ENCODE measurements at regions not wholly inside any gene's neighbourhood (a gene's known extent, or its start where the extent isn't known, plus 50 kb on each side); places are given as distances from the start of the nearest gene placed in this dataset.

DNA sequence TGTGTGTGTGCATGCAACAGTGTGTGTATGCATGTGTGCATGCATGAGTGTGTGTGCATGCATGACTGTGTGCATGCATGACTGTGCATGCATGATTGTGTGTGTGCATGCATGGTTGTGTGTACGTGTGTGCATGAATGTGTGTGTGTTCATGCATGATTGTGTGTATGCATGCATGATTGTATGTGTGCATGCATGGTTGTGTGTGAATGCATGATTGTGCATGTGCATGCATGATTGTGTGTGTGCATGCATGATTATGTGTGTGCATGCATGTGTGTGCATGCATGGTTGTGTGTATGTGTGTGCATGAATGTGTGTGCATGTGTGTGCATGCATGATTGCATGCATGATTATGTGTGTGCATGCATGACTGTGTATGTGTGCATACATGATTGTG lies 1052.0 kb downstream of the TBC1D22A start:
- Histone ChIP-seq H3K27me3 (ENCODE audit: control insufficient read depth, insufficient read depth, low read length) (no peaks in the 10 kb centered on the region), H3K36me3 (ENCODE audit: control insufficient read depth, insufficient read depth, low read length) (no peaks in the 10 kb centered on the region), H3K4me3 (ENCODE audit: low read depth, low read length) (no peak overlapping the region)
- TF ChIP-seq, protein P1, sequence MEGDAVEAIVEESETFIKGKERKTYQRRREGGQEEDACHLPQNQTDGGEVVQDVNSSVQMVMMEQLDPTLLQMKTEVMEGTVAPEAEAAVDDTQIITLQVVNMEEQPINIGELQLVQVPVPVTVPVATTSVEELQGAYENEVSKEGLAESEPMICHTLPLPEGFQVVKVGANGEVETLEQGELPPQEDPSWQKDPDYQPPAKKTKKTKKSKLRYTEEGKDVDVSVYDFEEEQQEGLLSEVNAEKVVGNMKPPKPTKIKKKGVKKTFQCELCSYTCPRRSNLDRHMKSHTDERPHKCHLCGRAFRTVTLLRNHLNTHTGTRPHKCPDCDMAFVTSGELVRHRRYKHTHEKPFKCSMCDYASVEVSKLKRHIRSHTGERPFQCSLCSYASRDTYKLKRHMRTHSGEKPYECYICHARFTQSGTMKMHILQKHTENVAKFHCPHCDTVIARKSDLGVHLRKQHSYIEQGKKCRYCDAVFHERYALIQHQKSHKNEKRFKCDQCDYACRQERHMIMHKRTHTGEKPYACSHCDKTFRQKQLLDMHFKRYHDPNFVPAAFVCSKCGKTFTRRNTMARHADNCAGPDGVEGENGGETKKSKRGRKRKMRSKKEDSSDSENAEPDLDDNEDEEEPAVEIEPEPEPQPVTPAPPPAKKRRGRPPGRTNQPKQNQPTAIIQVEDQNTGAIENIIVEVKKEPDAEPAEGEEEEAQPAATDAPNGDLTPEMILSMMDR (IDR thresholded peaks at IDR 0.05; ENCODE audit: insufficient read depth, low read length, severe bottlenecking), result no peak
- DNase-seq (ENCODE audit: low read depth), result no peak
- peak; percentile 98 for FAIRE-seq

DNA sequence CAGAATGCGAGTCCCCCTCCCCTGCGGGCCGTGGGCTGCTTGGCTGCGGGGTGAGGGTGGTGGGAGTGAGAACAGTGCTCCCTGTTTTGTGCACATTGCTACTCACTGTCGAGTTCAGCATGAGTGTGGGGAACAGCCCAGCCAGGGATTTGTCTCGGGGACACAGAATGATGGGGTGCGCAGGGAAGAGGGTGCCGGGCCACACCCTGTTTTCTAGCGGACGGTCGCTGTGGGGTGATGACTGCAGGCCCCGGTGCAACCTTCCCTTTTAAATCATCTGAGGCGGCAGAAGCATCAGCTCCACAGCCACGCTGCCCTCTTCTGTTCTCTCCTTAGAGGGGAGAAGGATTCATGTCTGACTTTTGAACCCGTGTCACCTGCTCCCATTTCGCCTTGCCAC lies 1051.2 kb downstream of the TBC1D22A start:
- FAIRE-seq, result no peak

DNA sequence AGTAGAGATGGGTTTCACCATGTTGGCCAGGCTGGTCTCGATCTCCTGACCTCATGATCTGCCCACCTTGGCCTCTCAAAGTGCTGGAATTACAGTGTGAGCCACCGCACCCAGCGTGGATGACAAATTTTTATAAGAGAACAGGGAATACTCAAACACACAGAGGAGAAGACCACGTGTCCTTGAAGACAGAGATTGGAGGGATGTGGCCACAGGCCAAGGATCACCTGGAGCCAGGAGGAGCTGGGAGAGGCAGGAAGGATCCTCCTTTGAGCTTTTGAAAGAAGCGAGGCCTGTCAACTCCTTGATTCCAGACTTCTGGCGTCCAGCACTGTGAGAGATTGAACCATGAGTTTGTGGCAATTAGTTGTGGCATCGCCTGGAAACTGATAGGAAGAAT lies 1049.5 kb downstream of the TBC1D22A start:
- Histone ChIP-seq H3K27me3 (ENCODE audit: control insufficient read depth, insufficient read depth, low read length) (no peaks in the 10 kb centered on the region), H3K36me3 (ENCODE audit: control insufficient read depth, insufficient read depth, low read length) (no peaks in the 10 kb centered on the region), H3K4me3 (ENCODE audit: low read depth, low read length) (no peak overlapping the region)
- TF ChIP-seq, protein P1 (IDR thresholded peaks at IDR 0.05; ENCODE audit: insufficient read depth, low read length, severe bottlenecking), result no peak
- FAIRE-seq (no peak), DNase-seq (ENCODE audit: low read depth) (no peak)

More for the DNA sequence above, 1051.2 kb downstream of the TBC1D22A start:
- TF ChIP-seq, protein P1 (IDR thresholded peaks at IDR 0.05; ENCODE audit: insufficient read depth, low read length, severe bottlenecking), result no peak
- Histone ChIP-seq H3K4me3 (ENCODE audit: low read depth, low read length) (no peak overlapping the region), H3K36me3 (ENCODE audit: control insufficient read depth, insufficient read depth, low read length) (no peaks in the 10 kb centered on the region), H3K27me3 (ENCODE audit: control insufficient read depth, insufficient read depth, low read length) (no peaks in the 10 kb centered on the region)
- DNase-seq (ENCODE audit: low read depth), result no peak

DNA sequence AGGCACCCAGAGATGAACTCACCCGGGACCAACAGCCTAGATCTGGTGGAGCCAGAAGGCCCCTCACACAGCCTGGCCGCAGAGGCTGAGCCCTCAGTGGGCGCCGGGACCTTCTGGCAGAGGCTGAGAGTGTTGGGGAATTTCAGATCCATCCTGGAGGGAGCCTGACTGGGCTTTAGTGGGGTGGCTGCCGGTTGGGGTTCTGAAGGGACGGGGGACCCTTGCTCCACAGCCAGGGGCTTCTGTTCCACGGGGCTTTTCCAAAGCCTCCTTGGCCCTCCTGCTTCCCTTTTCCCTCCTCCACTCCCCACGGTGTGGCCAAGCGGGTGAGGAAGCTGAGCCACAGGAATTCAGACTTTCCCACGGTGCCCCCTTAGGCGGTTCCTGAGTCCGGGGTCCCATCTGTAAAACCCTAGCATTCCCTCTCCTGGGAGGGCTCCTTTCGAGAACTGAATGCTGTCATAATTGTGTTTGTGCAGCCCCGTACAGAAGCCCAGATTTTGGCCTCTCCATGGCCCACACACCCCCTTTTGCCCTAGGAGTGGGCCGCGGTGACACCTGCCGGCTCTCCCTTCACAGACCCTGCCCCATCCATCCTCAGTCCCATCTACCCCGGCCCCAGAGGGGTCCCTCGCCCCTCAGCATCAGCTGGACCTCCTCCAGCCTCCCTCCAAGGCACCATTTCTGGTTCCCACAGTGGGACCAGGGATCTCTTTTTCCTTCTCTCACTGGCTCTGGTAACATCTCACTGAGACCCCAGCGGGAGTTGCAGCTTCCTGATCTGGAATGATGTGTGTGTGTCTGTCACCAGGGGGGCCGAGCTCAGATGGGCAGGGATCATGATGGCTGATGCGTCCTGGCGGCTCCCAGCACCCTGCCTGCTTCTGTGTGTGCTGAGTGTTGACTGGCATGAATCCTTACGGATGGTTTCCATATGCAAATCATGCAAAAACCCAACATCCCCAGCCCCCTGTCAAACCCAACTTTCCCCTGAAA lies 1048.4 kb downstream of the TBC1D22A start:
- TF ChIP-seq, protein P1 (IDR thresholded peaks at IDR 0.05; ENCODE audit: insufficient read depth, low read length, severe bottlenecking), result no peak
- no peaks in the 10 kb centered on the region for H3K36me3 ChIP-seq (ENCODE audit: control insufficient read depth, insufficient read depth, low read length)
- H3K27me3 ChIP-seq (ENCODE audit: control insufficient read depth, insufficient read depth, low read length), result no peaks in the 10 kb centered on the region
- FAIRE-seq, result no peak
- H3K4me3 ChIP-seq (ENCODE audit: low read depth, low read length), result no peak overlapping the region
- DNase-seq (ENCODE audit: low read depth), result no peak

DNA sequence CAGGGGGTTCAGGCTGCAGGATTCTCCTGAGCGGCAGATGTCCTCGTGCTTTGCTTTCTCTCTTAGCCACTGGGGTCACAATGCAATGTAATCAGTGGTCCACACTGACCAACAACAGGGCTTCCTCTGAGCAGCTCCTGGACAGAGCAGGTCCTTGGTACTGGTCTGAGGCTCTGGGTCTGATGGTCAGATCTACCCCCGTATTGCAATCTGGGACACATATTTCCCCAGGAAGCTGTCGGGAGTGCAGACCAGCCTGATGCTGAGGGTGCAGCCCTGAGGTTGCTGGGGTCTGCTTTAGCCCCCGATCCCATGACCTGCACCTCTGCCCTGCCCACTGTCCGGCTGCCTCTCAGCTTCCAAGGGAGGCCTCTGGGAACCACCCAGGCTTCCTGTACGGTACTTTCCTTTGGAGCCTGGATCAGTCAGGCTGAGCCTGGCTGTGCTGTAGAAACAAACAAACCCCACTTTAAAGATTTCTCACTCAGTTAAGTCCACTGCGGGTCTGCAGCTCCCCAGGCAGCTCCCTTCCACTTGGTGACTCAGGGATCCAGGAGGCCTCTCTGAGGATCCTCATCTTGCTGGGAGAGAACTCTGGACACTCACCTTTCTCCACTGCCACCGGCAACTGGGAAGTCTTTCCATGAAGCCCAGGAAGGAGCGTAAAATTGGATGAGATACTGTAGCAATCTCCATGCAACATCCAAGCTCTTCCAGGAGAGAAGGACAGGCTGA lies 1046.6 kb downstream of the TBC1D22A start:
- no peak overlapping the region for H3K4me3 ChIP-seq (ENCODE audit: low read depth, low read length)
- H3K27me3 ChIP-seq (ENCODE audit: control insufficient read depth, insufficient read depth, low read length), result no peaks in the 10 kb centered on the region
- DNase-seq (ENCODE audit: low read depth), result no peak
- TF ChIP-seq, protein P1 (IDR thresholded peaks at IDR 0.05; ENCODE audit: insufficient read depth, low read length, severe bottlenecking), result no peak
- no peaks in the 10 kb centered on the region for H3K36me3 ChIP-seq (ENCODE audit: control insufficient read depth, insufficient read depth, low read length)
- peak; percentile 23 for FAIRE-seq

Data from bronchial epithelial cell (primary cell).